IMR-90 (cell line): ENCODE measurements at regions not wholly inside any gene's neighbourhood (a gene's known extent, or its start where the extent isn't known, plus 50 kb on each side); places are given as distances from the start of the nearest gene placed in this dataset.

Experiments used
- ATAC-seq: fragments of 200-7000 bp; cut with Tn5 transposase; 2 replicates; pipeline ENCODE4 v1.9.1; 2020; ENCODE audit warnings: low read depth, mild to moderate bottlenecking, moderate library complexity
- BruUV-seq: library from RNA; stranded (reverse); fragments of 400-500 nt; replicated peaks from 2 replicates; lab custom pipeline; 2021; lab: Mats Ljungman, UMichigan
- CTCF ChIA-PET: fragments of 300-600 bp; formaldehyde crosslinking; extraction: SDS; loops from one replicate; lab custom pipeline; 2021; ENCODE audit warnings: antibody characterized with exemption; lab: Yijun Ruan, JAX
- POLR2A ChIA-PET: fragments of 300-600 bp; sonication (Branson Sonifier 250); formaldehyde crosslinking; loops from one replicate; lab custom pipeline; 2022; ENCODE audit warnings: antibody characterized with exemption; ENCODE audit not compliant: unreplicated experiment; lab: Charles Lee
- DNase-seq: peaks from one replicate; pipeline ENCODE4 v3.0.0; 2013
- H2AFZ ChIP-seq: replicated peaks from 2 replicates; pipeline ENCODE3; 2013; ENCODE audit warnings: low read length, mild to moderate bottlenecking; ENCODE audit not compliant: poor library complexity
- H2AK5ac ChIP-seq: 2 replicates; pipeline ENCODE4 v1.6.1; 2013; ENCODE audit warnings: low read depth, low read length, inconsistent platforms
- H2AK9ac ChIP-seq: replicated peaks from 2 replicates; pipeline ENCODE3; 2013; ENCODE audit warnings: mild to moderate bottlenecking, low read depth, low read length, moderate library complexity; ENCODE audit not compliant: poor library complexity
- H2BK120ac ChIP-seq: 2 replicates; pipeline ENCODE4 v1.6.1; 2013; ENCODE audit warnings: low read depth, low read length, inconsistent platforms
- H2BK15ac ChIP-seq: 3 replicates; pipeline ENCODE4 v1.6.1; 2013; ENCODE audit warnings: low read depth, low read length, inconsistent platforms
- H2BK20ac ChIP-seq: 2 replicates; pipeline ENCODE4 v1.6.1; 2013; ENCODE audit warnings: low read depth, mild to moderate bottlenecking, inconsistent platforms, low read length, moderate library complexity
- H2BK5ac ChIP-seq: 2 replicates; pipeline ENCODE4 v1.6.1; 2013; ENCODE audit warnings: mild to moderate bottlenecking, low read depth, low read length, inconsistent platforms; ENCODE audit not compliant: poor library complexity, severe bottlenecking
- H3K14ac ChIP-seq: replicated peaks from 2 replicates; pipeline ENCODE4 v1.6.1; 2013; ENCODE audit warnings: low read depth, low read length, inconsistent platforms
- H3K18ac ChIP-seq: 2 replicates; pipeline ENCODE4 v1.6.1; 2013; ENCODE audit warnings: low read depth, low read length, control low read depth
- H3K23ac ChIP-seq: 2 replicates; pipeline ENCODE4 v1.6.1; 2013; ENCODE audit warnings: low read depth, low read length, inconsistent platforms
- H3K27ac ChIP-seq: 2 replicates; pipeline ENCODE4 v1.5.1; 2013; ENCODE audit warnings: mild to moderate bottlenecking, control low read depth, low read length; ENCODE audit not compliant: insufficient read depth
- H3K27me3 ChIP-seq: 2 replicates; pipeline ENCODE4 v1.6.1; 2013; ENCODE audit warnings: low read length; ENCODE audit not compliant: control insufficient read depth, insufficient read depth
- H3K36me3 ChIP-seq: 2 replicates; pipeline ENCODE4 v1.6.1; 2013; ENCODE audit warnings: low read length, mixed read lengths; ENCODE audit not compliant: control insufficient read depth, insufficient read depth
- H3K4ac ChIP-seq: 2 replicates; pipeline ENCODE4 v1.6.1; 2013; ENCODE audit warnings: low read depth, low read length, inconsistent platforms
- H3K4me1 ChIP-seq: 2 replicates; pipeline ENCODE4 v1.6.1; 2013; ENCODE audit warnings: low read length, mixed read lengths; ENCODE audit not compliant: control insufficient read depth, insufficient read depth
- H3K4me2 ChIP-seq: 2 replicates; pipeline ENCODE4 v1.6.1; 2013; ENCODE audit warnings: low read depth, mild to moderate bottlenecking, control low read depth, low read length, moderate library complexity
- H3K4me3 ChIP-seq: 2 replicates; pipeline ENCODE4 v1.5.1; 2013; ENCODE audit warnings: low read depth, mild to moderate bottlenecking, control low read depth, low read length, moderate library complexity; ENCODE audit not compliant: insufficient read depth
- H3K56ac ChIP-seq: 2 replicates; pipeline ENCODE4 v1.6.1; 2013; ENCODE audit warnings: low read length, inconsistent platforms; ENCODE audit not compliant: insufficient read depth; ENCODE audit errors: extremely low read depth
- H3K79me1 ChIP-seq, 2 experiments: 2 replicates each; pipeline ENCODE4 v1.6.1; 2013; ENCODE audit warnings: low read length in 2 of 2, inconsistent platforms in 1 of 2, low read depth in 1 of 2
- H3K9ac ChIP-seq: 2 replicates; pipeline ENCODE4 v1.6.1; 2013; ENCODE audit warnings: low read depth, low read length, control low read depth
- H3K9me1 ChIP-seq: 2 replicates; pipeline ENCODE4 v1.6.1; 2013; ENCODE audit warnings: low read length, inconsistent platforms; ENCODE audit not compliant: insufficient read depth
- H3K9me3 ChIP-seq: 2 replicates; pipeline ENCODE4 v1.6.1; 2013; ENCODE audit warnings: low read length; ENCODE audit not compliant: control insufficient read depth, insufficient read depth
- H4K20me1 ChIP-seq: 2 replicates; pipeline ENCODE4 v1.6.1; 2013; ENCODE audit warnings: low read length, inconsistent platforms; ENCODE audit not compliant: insufficient read depth
- H4K5ac ChIP-seq: 2 replicates; pipeline ENCODE4 v1.6.1; 2013; ENCODE audit warnings: mild to moderate bottlenecking, low read depth, low read length, control low read depth
- H4K8ac ChIP-seq, 2 experiments: 2 replicates each; pipeline ENCODE4 v1.6.1; 2013; ENCODE audit warnings: low read depth in 2 of 2, low read length in 2 of 2, control low read depth in 1 of 2, inconsistent platforms in 1 of 2
- H4K91ac ChIP-seq: 2 replicates; pipeline ENCODE4 v1.6.1; 2013; ENCODE audit warnings: low read depth, low read length, inconsistent platforms; ENCODE audit not compliant: insufficient read depth
- CEBPB ChIP-seq: IDR thresholded peaks from 2 replicates; pipeline ENCODE4 v1.6.1; 2012; ENCODE audit warnings: low read depth, low read length, improper control_type of control experiment
- FOS ChIP-seq: fragments of 150-350 bp; IDR thresholded peaks from 2 replicates; pipeline ENCODE4 v1.6.1; 2016; ENCODE audit warnings: low read depth, low read length
- MAFK ChIP-seq: IDR thresholded peaks from 2 replicates; pipeline ENCODE4 v1.6.1; 2012; ENCODE audit warnings: low read depth, low read length, improper control_type of control experiment
- dilution Hi-C: fragments of 300-500 bp; cut with HindIII; formaldehyde crosslinking; loops from one replicate; pipeline ENCODE4 v1.14.3; 2018; ENCODE audit warnings: low sequenced_read_pairs; ENCODE audit not compliant: unreplicated experiment
- in situ Hi-C: fragments of 300-500 bp; cut with MboI; formaldehyde crosslinking; loops from 3 replicates; pipeline ENCODE4 v1.14.3; 2019; ENCODE audit warnings: low sequenced_read_pairs, inconsistent platforms, mixed read lengths
- intact Hi-C: fragments of 100-400 bp; cut with micrococcal nuclease; formaldehyde crosslinking; loops from 2 replicates; pipeline ENCODE4 v1.10.0; 2022

DNA sequence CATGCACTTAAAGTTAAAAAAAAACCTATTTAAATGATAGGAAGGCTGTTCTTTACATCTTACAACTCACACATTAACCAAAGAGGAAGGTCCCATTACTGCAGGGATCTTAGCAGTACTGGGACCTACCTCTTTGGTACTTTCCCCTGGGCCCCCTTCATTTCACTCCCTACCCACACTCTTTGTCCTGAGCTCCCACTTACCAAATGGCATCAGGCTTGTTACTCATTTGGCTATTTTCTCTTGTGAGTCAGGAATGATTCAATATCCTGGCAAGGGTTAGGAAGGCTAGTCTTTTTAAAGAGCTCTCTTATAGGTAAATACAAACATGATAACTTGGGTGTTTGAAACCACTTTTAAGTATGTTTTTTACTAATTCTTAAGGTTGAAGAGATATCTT, 117.4 kb upstream of the ELL2 start:
- H3K27me3 ChIP-seq, result no peaks in the 10 kb centered on the region
- ATAC-seq (peak; percentile 78), DNase-seq (peak; percentile 97)
- H4K5ac ChIP-seq, result peak overlapping the region; percentile 89; the same call in 1 of the 2 replicates
- H2BK20ac ChIP-seq, result peak overlapping the region; percentile 93
- peak overlapping the region; percentile 66; the same call in 1 of the 2 replicates for H3K4me2 ChIP-seq
- intact Hi-C loops (no loop called here), dilution Hi-C loops (no loop called here), in situ Hi-C loops (no loop called here)
- H3K14ac ChIP-seq, result peak overlapping the region; percentile 35; the same call in 1 of the 2 replicates
- ChIA-PET POLR2A (interaction anchor here (0.5 kb wide), 1 partner anchor 164 kb away, joined by 3 read pairs; no protein-coding TSS in a partner anchor), CTCF (interaction anchor here (0.7 kb wide), 1 partner anchor 47 kb away, joined by 3 read pairs; no protein-coding TSS in a partner anchor)
- H3K4me3 ChIP-seq, result no peak overlapping the region
- H3K23ac ChIP-seq, result peak overlapping the region; percentile 79; the same call in 1 of the 2 replicates
- peak overlapping the region; percentile 67; the same call in 1 of the 2 replicates for H3K27ac ChIP-seq
- H2BK15ac ChIP-seq, result peak overlapping the region; percentile 89
- H3K9ac ChIP-seq, result no peak overlapping the region
- peaks cover 0 to 4% of the 10 kb centered on the region in 2 experiments; a peak in 2 of 4 replicates for H3K79me1 ChIP-seq
- peak overlapping the region; percentile 61 to 92; a peak in 3 of 4 replicates for H4K8ac ChIP-seq
- peaks cover 14% of the 10 kb centered on the region; the same call in 1 of the 2 replicates for H3K4me1 ChIP-seq
- H2AK5ac ChIP-seq, result peak overlapping the region; percentile 46; the same call in 1 of the 2 replicates
- H3K4ac ChIP-seq, result peak overlapping the region; percentile 78
- TF ChIP-seq CEBPB (peak; percentile 60), MAFK (no peak), FOS (peak; percentile 81)
- H4K20me1 ChIP-seq, result no peaks in the 10 kb centered on the region
- H3K36me3 ChIP-seq, result no peaks in the 10 kb centered on the region
- no peak overlapping the region for H3K56ac ChIP-seq
- peak overlapping the region; percentile 35 for H2AFZ ChIP-seq
- H2AK9ac ChIP-seq, result peak overlapping the region; percentile 53
- H3K9me1 ChIP-seq, result peaks cover 12% of the 10 kb centered on the region
- peak overlapping the region; percentile 92 for H2BK120ac ChIP-seq
- no TSS peak for BruUV-seq
- H3K9me3 ChIP-seq, result no peaks in the 10 kb centered on the region
- H2BK5ac ChIP-seq, result peak overlapping the region; percentile 92
- H4K91ac ChIP-seq, result peak overlapping the region; percentile 61
- peak overlapping the region; percentile 93; the same call in 1 of the 2 replicates for H3K18ac ChIP-seq
